WTC11 (cell line): ENCODE measurements at regions not wholly inside any gene's neighbourhood (a gene's known extent, or its start where the extent isn't known, plus 50 kb on each side); places are given as distances from the start of the nearest gene placed in this dataset.

Experiments
- ATAC-seq: fragments of 200-7000 bp; cut with Tn5 transposase; 2 replicates; pipeline ENCODE4 v1.10.0; 2021; ENCODE audit warnings: mild to moderate bottlenecking, moderate library complexity
- CTCF ChIA-PET: fragments of 300-600 bp; sonication (Branson Sonifier 250); formaldehyde crosslinking; loops from one replicate; lab custom pipeline; 2021; ENCODE audit warnings: antibody characterized with exemption; lab: Charles Lee
- POLR2A ChIA-PET: fragments of 350-600 bp; sonication (Branson Sonifier 250); formaldehyde crosslinking; loops from one replicate; lab custom pipeline; 2021; ENCODE audit warnings: antibody characterized with exemption; lab: Charles Lee
- DNase-seq: peaks from one replicate; pipeline ENCODE4 v3.0.0; 2021; ENCODE audit warnings: low spot score
- H3K27ac Mint-ChIP-seq: 2 replicates; pipeline ENCODE4 v1.8.0; 2021; ENCODE audit warnings: mixed read lengths
- H3K27me3 Mint-ChIP-seq: 2 replicates; pipeline ENCODE4 v1.8.0; 2021; ENCODE audit warnings: low read depth, mild to moderate bottlenecking, moderate library complexity, mixed read lengths
- H3K36me3 Mint-ChIP-seq: 2 replicates; pipeline ENCODE4 v1.8.0; 2021; ENCODE audit warnings: mixed read lengths
- H3K4me1 Mint-ChIP-seq: 2 replicates; pipeline ENCODE4 v1.8.0; 2022; ENCODE audit warnings: mixed read lengths
- H3K4me3 Mint-ChIP-seq: 2 replicates; pipeline ENCODE4 v1.8.0; 2021; ENCODE audit warnings: mild to moderate bottlenecking, moderate library complexity, mixed read lengths
- H3K9me3 Mint-ChIP-seq: 2 replicates; pipeline ENCODE4 v1.8.0; 2021; ENCODE audit warnings: mixed read lengths
- E2F4 ChIP-seq: sonication (generic); formaldehyde crosslinking; IDR thresholded peaks from 2 replicates; pipeline ENCODE4 v1.8.1; 2022; ENCODE audit warnings: low read depth, mild to moderate bottlenecking, moderate library complexity, missing genetic modification reagents, borderline replicate concordance
- EMX1 ChIP-seq: fragments of 250-450 bp; sonication (Bioruptor Pico); IDR thresholded peaks from 2 replicates; pipeline ENCODE4 v1.8.0; 2021; ENCODE audit warnings: mild to moderate bottlenecking
- GABPB1 ChIP-seq: sonication (generic); formaldehyde crosslinking; IDR thresholded peaks from 2 replicates; pipeline ENCODE4 v1.8.1; 2023; ENCODE audit warnings: mild to moderate bottlenecking, missing genetic modification reagents
- MAX ChIP-seq: sonication (generic); formaldehyde crosslinking; IDR thresholded peaks from 2 replicates; pipeline ENCODE4 v1.8.0; 2022; ENCODE audit warnings: mild to moderate bottlenecking, missing genetic modification reagents
- NFE2L1 ChIP-seq: sonication (generic); formaldehyde crosslinking; IDR thresholded peaks from 2 replicates; pipeline ENCODE4 v1.8.1; 2023; ENCODE audit warnings: missing genetic modification reagents
- NR2C2 ChIP-seq: sonication (generic); formaldehyde crosslinking; IDR thresholded peaks from 2 replicates; pipeline ENCODE4 v1.8.0; 2022; ENCODE audit warnings: mild to moderate bottlenecking, missing genetic modification reagents
- RELA ChIP-seq: sonication (generic); formaldehyde crosslinking; IDR thresholded peaks from 2 replicates; pipeline ENCODE4 v1.8.1; 2022; ENCODE audit warnings: missing genetic modification reagents, mild to moderate bottlenecking, borderline replicate concordance
- SP1 ChIP-seq: sonication (generic); formaldehyde crosslinking; conservative IDR thresholded peaks from 2 replicates; pipeline ENCODE4 v1.8.1; 2022; ENCODE audit warnings: missing genetic modification reagents
- STAT6 ChIP-seq: sonication (generic); formaldehyde crosslinking; conservative IDR thresholded peaks from 2 replicates; pipeline ENCODE4 v1.8.1; 2023; ENCODE audit warnings: mild to moderate bottlenecking, low read depth, missing genetic modification reagents, moderate library complexity
- ZNF263 ChIP-seq: sonication (generic); formaldehyde crosslinking; IDR thresholded peaks from 2 replicates; pipeline ENCODE4 v1.8.1; 2022; ENCODE audit warnings: low read depth, mild to moderate bottlenecking, moderate library complexity, missing genetic modification reagents
- ZNF512 ChIP-seq: sonication (generic); formaldehyde crosslinking; IDR thresholded peaks from 2 replicates; pipeline ENCODE4 v1.8.1; 2022; ENCODE audit warnings: missing genetic modification reagents, borderline replicate concordance
- TF ChIP-seq, protein P1 (sequence below): sonication (generic); formaldehyde crosslinking; IDR thresholded peaks from 2 replicates; pipeline ENCODE4 v1.8.1; 2023; ENCODE audit warnings: mild to moderate bottlenecking, moderate library complexity, missing genetic modification reagents
- TF ChIP-seq, protein P2 (sequence below): sonication (generic); formaldehyde crosslinking; conservative IDR thresholded peaks from 2 replicates; pipeline ENCODE4 v1.8.1; 2022; ENCODE audit warnings: mild to moderate bottlenecking, missing genetic modification reagents
- TF ChIP-seq, protein P3 (sequence below): sonication (generic); formaldehyde crosslinking; IDR thresholded peaks from 2 replicates; pipeline ENCODE4 v1.8.1; 2022; ENCODE audit warnings: low read depth, missing genetic modification reagents, borderline replicate concordance

DNA sequence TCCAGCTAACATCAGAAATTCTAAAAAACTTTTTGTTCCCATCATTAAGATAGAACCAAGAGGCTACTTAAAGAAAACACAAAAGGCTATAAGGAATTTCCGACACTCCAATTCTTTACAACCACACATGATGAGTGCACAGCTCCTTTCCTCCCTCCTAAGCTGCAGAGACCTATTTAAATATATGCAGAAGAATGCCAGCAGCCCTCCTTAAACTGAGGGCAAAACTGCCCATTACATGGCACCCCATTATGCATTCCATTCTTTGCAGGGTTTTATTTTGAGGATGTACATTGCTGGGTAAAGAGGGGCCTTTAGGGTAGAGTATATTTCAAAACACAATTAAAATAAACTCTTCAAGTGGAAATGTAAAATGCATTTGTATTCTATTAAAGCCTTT lies 502.9 kb downstream of the RASEF start:
- Mint-ChIP-seq H3K9me3 (peaks cover 3% of the 10 kb centered on the region; the same call in 1 of the 2 replicates), H3K36me3 (no peaks in the 10 kb centered on the region), H3K27me3 (no peaks in the 10 kb centered on the region; the same call in 1 of the 2 replicates), H3K27ac (no peak overlapping the region), H3K4me1 (peaks cover 15% of the 10 kb centered on the region), H3K4me3 (no peak overlapping the region)
- DNase-seq (no peak), ATAC-seq (no peak)
- POLR2A ChIA-PET = no interaction called here
- CTCF ChIA-PET = interaction anchor here (0.8 kb wide), 1 partner anchor 47 kb away, joined by 3 read pairs; no protein-coding TSS in a partner anchor
- TF ChIP-seq ZNF512 (CRISPR knock-in tag) (no peak), E2F4 (CRISPR knock-in tag) (no peak), EMX1 (CRISPR knock-in tag) (no peak), RELA (CRISPR knock-in tag) (no peak), MAX (CRISPR knock-in tag) (no peak), NFE2L1 (no peak), NR2C2 (CRISPR knock-in tag) (no peak), ZNF263 (CRISPR knock-in tag) (no peak), STAT6 (CRISPR knock-in tag) (no peak), SP1 (CRISPR knock-in tag) (no peak)
- TF ChIP-seq, protein P1, sequence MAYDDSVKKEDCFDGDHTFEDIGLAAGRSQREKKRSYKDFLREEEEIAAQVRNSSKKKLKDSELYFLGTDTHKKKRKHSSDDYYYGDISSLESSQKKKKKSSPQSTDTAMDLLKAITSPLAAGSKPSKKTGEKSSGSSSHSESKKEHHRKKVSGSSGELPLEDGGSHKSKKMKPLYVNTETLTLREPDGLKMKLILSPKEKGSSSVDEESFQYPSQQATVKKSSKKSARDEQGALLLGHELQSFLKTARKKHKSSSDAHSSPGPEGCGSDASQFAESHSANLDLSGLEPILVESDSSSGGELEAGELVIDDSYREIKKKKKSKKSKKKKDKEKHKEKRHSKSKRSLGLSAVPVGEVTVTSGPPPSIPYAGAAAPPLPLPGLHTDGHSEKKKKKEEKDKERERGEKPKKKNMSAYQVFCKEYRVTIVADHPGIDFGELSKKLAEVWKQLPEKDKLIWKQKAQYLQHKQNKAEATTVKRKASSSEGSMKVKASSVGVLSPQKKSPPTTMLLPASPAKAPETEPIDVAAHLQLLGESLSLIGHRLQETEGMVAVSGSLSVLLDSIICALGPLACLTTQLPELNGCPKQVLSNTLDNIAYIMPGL = no peak
- TF ChIP-seq, protein P2, sequence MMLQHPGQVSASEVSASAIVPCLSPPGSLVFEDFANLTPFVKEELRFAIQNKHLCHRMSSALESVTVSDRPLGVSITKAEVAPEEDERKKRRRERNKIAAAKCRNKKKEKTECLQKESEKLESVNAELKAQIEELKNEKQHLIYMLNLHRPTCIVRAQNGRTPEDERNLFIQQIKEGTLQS (CRISPR knock-in tag) = no peak

DNA sequence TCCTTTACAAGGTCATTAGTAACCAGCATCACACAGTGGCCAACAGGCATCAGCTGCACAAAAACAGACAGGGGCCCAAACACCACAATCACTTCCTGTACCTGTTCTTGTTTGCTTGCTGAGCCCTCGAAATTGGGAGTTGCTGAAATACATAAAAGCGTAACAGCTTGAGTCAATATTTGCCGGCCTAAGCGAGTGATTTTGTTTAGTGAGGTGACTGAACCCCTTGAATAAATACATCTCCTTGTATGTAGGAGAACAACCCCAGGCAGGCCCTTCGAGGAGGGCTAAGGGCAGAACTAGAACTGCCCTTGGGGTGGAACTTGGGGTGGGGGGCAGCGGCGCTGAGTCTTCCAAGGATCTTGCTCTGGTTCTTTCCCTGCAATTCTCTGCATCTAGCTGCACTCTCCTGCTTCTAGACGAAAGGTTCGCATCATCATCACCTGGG lies 502.5 kb downstream of the RASEF start:
- ATAC-seq = no peak
- Mint-ChIP-seq H3K27ac (no peak overlapping the region), H3K4me3 (no peak overlapping the region), H3K4me1 (peaks cover 14% of the 10 kb centered on the region), H3K9me3 (peaks cover 3% of the 10 kb centered on the region; the same call in 1 of the 2 replicates), H3K27me3 (no peaks in the 10 kb centered on the region; the same call in 1 of the 2 replicates), H3K36me3 (no peaks in the 10 kb centered on the region)
- TF ChIP-seq, protein P3, sequence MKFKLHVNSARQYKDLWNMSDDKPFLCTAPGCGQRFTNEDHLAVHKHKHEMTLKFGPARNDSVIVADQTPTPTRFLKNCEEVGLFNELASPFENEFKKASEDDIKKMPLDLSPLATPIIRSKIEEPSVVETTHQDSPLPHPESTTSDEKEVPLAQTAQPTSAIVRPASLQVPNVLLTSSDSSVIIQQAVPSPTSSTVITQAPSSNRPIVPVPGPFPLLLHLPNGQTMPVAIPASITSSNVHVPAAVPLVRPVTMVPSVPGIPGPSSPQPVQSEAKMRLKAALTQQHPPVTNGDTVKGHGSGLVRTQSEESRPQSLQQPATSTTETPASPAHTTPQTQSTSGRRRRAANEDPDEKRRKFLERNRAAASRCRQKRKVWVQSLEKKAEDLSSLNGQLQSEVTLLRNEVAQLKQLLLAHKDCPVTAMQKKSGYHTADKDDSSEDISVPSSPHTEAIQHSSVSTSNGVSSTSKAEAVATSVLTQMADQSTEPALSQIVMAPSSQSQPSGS = no peak
- TF ChIP-seq GABPB1 = peak; percentile 66
- ChIA-PET POLR2A (no interaction called here), CTCF (no interaction called here)
- no peak for DNase-seq
